AG10803 (cell line): ENCODE measurements at regions not wholly inside any gene's neighbourhood (a gene's known extent, or its start where the extent isn't known, plus 50 kb on each side); places are given as distances from the start of the nearest gene placed in this dataset.

Source experiments
- DNase-seq: peaks from one replicate; pipeline ENCODE4 v3.0.0; 2010; ENCODE audit warnings: low read depth
- H3K4me3 ChIP-seq: 2 replicates; pipeline ENCODE4 v1.5.1; 2011; ENCODE audit warnings: mild to moderate bottlenecking, low read length, control low read depth
- TF ChIP-seq, protein P1 (sequence below): conservative IDR thresholded peaks from 2 replicates; pipeline ENCODE4 v1.5.1; 2011; ENCODE audit warnings: mild to moderate bottlenecking, low read length, control low read depth, inconsistent platforms

DNA sequence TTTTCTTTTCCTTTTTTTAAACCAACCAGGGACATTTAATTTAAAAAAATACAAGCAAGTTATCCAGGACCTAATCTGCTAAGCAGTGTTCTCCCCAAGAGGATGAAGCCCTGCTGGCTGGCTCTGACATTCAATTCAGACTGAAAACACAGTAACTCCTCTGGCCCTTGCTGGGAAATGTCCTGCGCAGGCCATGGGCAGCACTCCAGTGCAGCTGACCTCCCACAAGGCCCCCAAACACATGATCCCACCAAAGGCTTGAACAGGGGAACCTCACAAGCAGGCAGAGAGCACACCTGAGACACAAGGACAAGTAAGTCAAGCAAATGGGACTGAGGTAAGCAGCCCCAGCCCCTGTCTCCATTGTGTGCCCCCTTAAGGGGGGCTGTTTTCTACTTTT lies 56.9 kb upstream of the FHIP2A start:
- DNase-seq = no peak
- TF ChIP-seq, protein P1, sequence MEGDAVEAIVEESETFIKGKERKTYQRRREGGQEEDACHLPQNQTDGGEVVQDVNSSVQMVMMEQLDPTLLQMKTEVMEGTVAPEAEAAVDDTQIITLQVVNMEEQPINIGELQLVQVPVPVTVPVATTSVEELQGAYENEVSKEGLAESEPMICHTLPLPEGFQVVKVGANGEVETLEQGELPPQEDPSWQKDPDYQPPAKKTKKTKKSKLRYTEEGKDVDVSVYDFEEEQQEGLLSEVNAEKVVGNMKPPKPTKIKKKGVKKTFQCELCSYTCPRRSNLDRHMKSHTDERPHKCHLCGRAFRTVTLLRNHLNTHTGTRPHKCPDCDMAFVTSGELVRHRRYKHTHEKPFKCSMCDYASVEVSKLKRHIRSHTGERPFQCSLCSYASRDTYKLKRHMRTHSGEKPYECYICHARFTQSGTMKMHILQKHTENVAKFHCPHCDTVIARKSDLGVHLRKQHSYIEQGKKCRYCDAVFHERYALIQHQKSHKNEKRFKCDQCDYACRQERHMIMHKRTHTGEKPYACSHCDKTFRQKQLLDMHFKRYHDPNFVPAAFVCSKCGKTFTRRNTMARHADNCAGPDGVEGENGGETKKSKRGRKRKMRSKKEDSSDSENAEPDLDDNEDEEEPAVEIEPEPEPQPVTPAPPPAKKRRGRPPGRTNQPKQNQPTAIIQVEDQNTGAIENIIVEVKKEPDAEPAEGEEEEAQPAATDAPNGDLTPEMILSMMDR = no peak
- no peak overlapping the region for H3K4me3 ChIP-seq

DNA sequence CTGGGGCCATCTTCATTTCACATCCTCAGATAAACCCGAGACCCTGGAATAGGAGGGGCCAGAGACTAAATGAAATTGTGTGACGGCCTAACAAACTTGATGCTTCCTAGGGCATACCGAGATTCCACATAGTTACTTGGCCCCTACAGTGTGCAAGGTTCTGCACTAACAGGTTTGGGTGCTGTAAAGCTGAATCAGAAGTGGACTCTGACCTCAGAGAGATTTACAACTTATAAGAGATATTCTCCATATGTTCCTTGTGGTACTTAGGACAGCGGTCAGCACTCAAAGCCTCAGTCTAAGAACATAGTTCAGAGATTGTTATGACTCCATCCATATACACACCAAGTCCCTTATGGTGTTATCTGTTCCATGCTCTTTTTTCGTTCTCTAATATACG lies 55.1 kb upstream of the FHIP2A start:
- no peak for DNase-seq
- no peak overlapping the region for H3K4me3 ChIP-seq
- TF ChIP-seq, protein P1 = no peak

DNA sequence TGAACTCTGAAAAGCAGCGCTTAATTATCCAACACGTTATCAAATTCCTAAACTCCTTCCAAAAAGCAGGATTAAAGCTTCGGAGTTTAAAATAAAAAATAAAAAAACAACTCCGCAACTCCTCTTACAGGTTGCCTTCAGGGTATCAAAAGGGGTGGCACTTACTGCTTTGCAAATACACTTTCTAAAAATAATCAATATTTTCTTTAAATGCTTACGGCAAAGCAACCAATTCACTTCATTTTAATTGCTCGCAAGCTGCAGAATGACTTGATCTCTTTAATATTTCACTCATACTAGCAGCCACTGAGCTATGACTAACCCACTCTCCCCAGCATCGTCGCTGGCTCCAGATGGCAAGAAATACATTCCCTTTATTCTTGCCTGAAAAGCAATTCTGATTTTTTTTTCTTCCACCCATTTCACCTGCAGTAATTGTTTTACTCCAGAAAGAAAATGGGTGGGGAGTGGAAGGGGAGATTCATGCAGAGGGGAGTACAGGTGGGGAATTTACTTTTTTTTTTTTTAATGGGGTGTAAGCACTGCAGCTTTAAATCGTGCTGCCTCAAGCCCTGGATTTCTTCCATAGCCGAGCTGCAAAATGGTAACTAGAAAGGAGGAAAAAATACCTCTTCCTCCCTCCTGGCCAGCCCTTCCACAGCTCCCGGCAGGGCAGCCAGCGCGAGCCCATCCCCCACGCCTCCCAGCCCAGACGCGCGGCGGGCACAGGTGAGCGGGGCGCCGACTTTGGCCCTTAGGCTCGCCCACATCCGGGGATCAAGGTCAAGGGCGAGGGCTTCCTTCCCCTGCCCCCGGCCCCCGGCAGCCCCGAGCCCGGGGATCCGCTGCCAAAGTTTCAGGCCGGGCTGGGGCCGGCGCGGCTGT lies 54.2 kb upstream of the FHIP2A start:
- peak; percentile 52 for DNase-seq
- TF ChIP-seq, protein P1 = no peak
- peak overlapping the region; percentile 46 for H3K4me3 ChIP-seq

DNA sequence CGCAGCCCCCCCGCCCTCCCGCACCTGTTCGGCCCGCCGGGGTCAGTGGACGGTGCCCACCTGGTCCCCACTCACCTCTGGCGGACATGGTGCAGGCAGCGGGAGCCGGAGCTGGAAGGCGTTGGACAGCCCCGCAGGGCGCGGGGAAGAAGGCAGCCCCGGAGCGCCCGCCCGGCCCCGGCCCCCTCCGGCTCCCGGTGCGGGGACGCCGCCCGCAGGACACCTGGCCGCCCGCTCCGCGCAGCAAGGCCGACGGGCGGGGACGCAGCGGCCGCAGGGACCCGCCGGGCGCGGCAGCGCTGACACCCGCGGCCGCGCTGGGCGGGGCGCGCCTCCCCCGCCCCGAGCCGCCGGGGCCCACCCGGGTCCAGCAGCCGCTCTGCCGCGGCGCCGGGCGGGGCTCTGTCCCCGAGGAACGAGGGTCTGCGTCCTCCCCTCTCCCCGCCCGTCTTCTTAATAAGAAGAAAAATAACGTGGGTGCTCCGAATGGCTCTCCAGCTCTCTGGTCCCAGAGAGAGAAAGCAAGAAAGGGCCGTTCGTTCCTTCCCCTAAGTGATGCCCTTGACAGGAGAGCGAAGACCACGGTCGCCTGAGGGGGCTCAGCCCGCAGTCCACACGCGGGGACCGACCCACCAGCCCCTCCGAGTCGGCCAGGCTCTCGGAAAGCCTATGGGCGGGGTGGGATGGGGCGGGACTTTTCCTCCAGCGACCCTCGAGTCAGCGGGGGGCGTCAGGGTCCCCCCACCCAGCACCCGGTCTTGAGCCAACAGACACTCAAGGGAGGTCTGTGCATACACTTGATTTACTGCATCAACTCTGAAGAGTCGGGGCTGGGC lies 53.4 kb upstream of the FHIP2A start:
- TF ChIP-seq, protein P1 = no peak
- peak overlapping the region; percentile 47 for H3K4me3 ChIP-seq
- no peak for DNase-seq

DNA sequence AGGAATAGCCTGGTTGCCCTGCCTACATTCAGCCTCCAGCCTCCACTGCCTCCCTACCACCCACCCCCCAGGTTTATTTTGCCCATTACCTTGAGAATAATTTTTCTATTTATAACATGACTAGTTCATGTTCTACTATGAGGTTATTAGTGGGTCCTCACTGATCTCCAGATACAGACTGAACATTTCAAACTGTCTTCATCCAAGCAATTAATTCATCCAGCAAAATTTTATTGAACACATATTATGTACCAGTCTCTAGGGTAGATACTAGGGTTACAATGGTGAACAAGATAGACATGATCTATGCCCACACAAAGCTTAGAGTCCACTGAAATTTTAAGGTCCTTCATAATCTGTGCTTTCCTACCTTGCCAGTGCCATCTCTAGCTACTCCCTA lies 51.6 kb upstream of the FHIP2A start:
- no peak for DNase-seq
- TF ChIP-seq, protein P1 = no peak
- no peak overlapping the region for H3K4me3 ChIP-seq

DNA sequence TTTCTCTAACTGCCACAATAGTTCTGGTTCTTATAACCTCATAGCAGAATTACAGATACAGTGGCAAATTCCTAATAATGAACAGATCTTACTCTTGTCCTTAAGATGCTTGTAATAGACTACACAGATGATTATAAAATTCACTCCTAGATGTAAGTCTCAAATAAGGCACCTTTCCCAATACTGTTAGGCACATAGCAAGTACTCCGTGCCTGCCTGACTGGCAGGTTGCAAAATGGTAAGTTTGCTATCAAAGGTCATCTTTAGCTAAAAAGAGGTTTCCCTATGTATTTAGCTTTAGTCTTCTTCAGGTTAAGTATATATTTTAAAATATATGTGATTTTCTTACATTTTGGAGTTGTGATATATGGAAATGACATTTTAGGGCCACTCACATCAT lies 50.4 kb upstream of the FHIP2A start:
- TF ChIP-seq, protein P1 = no peak
- no peak for DNase-seq
- H3K4me3 ChIP-seq = no peak overlapping the region

DNA sequence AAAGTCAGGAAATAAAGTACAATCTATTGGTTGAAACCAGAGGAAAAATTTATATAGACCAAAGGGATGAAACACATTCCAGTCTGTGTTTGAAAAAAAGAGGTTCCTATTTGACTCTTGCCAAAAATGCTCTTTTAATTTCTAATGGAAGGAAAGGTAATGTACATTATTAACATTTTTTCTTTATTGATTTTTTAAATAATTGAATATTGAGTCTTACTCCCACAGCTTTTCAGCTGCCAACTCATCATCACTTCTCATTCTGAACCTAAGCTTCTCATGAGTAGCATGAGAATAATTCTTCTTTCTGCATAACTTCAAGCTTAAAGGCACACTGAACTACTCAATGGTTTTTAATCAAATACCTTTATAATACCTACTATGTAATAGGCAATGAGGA lies 49.8 kb upstream of the FHIP2A start:
- TF ChIP-seq, protein P1 = no peak
- no peak for DNase-seq
- H3K4me3 ChIP-seq = no peak overlapping the region
